ENCODE measurements at regions not wholly inside any gene's neighbourhood (a gene's known extent, or its start where the extent isn't known, plus 50 kb on each side); places are given as distances from the start of the nearest gene placed in this dataset.

DNA sequence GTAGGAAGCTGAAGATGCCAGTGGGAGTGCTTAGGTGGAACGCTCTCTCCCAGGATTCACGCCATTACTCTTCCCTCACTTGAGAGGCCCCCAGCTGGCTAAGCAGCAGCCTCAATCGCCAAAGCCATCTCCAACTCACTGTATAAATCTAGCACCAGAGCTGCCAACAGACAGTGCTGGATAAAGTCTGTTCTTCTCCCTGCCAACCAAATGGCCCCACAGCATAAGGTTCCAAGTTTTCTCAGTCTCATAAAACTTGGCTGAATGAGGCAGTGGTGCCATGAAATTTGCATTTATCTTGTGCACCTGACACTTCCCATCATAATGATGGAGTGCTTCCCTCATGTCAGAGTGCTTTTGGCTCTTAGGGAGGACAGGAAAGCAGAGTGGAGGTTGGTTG, 428.2 kb upstream of the ETAA1 start:
- TF ChIP-seq, protein P1, sequence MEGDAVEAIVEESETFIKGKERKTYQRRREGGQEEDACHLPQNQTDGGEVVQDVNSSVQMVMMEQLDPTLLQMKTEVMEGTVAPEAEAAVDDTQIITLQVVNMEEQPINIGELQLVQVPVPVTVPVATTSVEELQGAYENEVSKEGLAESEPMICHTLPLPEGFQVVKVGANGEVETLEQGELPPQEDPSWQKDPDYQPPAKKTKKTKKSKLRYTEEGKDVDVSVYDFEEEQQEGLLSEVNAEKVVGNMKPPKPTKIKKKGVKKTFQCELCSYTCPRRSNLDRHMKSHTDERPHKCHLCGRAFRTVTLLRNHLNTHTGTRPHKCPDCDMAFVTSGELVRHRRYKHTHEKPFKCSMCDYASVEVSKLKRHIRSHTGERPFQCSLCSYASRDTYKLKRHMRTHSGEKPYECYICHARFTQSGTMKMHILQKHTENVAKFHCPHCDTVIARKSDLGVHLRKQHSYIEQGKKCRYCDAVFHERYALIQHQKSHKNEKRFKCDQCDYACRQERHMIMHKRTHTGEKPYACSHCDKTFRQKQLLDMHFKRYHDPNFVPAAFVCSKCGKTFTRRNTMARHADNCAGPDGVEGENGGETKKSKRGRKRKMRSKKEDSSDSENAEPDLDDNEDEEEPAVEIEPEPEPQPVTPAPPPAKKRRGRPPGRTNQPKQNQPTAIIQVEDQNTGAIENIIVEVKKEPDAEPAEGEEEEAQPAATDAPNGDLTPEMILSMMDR (IDR thresholded peaks at IDR 0.05), result no peak
- TF ChIP-seq, protein P2, sequence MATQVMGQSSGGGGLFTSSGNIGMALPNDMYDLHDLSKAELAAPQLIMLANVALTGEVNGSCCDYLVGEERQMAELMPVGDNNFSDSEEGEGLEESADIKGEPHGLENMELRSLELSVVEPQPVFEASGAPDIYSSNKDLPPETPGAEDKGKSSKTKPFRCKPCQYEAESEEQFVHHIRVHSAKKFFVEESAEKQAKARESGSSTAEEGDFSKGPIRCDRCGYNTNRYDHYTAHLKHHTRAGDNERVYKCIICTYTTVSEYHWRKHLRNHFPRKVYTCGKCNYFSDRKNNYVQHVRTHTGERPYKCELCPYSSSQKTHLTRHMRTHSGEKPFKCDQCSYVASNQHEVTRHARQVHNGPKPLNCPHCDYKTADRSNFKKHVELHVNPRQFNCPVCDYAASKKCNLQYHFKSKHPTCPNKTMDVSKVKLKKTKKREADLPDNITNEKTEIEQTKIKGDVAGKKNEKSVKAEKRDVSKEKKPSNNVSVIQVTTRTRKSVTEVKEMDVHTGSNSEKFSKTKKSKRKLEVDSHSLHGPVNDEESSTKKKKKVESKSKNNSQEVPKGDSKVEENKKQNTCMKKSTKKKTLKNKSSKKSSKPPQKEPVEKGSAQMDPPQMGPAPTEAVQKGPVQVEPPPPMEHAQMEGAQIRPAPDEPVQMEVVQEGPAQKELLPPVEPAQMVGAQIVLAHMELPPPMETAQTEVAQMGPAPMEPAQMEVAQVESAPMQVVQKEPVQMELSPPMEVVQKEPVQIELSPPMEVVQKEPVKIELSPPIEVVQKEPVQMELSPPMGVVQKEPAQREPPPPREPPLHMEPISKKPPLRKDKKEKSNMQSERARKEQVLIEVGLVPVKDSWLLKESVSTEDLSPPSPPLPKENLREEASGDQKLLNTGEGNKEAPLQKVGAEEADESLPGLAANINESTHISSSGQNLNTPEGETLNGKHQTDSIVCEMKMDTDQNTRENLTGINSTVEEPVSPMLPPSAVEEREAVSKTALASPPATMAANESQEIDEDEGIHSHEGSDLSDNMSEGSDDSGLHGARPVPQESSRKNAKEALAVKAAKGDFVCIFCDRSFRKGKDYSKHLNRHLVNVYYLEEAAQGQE (IDR thresholded peaks at IDR 0.05; ENCODE audit: insufficient read depth in 1 of 2, low read depth in 2 of 2, low read length in 1 of 2), result no peak
- no peak for TF ChIP-seq TCF7L2 (IDR thresholded peaks at IDR 0.05; ENCODE audit: low read depth, low read length)
